GM12878 (cell line): ENCODE measurements at regions not wholly inside any gene's neighbourhood (a gene's known extent, or its start where the extent isn't known, plus 50 kb on each side); places are given as distances from the start of the nearest gene placed in this dataset.

Experiments used
- ATAC-seq: fragments of 200-7000 bp; cut with Tn5 transposase; 3 replicates; pipeline ENCODE4 v1.9.1; 2020; ENCODE audit warnings: mild to moderate bottlenecking, moderate library complexity
- BruUV-seq: library from RNA; stranded (reverse); fragments of 400-500 nt; replicated peaks from 2 replicates; lab custom pipeline; 2021; lab: Mats Ljungman, UMichigan
- CTCF ChIA-PET: fragments of 300-600 bp; sonication (Branson Sonifier 250); formaldehyde crosslinking; extraction: SDS; loops from one replicate; lab custom pipeline; 2021; ENCODE audit warnings: inconsistent platforms; lab: Yijun Ruan, JAX
- POLR2A ChIA-PET: fragments of 350-600 bp; formaldehyde crosslinking; extraction: SDS; loops from one replicate; lab custom pipeline; 2021; ENCODE audit warnings: inconsistent platforms; lab: Charles Lee
- RAD21 ChIA-PET: fragments of 300-600 bp; sonication (Branson Sonifier 250); formaldehyde crosslinking; loops from one replicate; lab custom pipeline; 2023; ENCODE audit warnings: antibody characterized with exemption; ENCODE audit not compliant: unreplicated experiment; lab: Charles Lee
- SMC1A ChIA-PET: fragments of 300-600 bp; sonication (Branson Sonifier 250); formaldehyde crosslinking; loops from one replicate; lab custom pipeline; 2023; ENCODE audit not compliant: unreplicated experiment, uncharacterized antibody; lab: Charles Lee
- DNase-seq: peaks from one replicate; pipeline ENCODE4 v3.0.0-alpha.2; 2011; ENCODE audit warnings: low read depth, low spot score
- FAIRE-seq: peaks from 3 replicates; lab custom pipeline; 2011; peaks lifted over from hg19 to GRCh38; lab: Jason Lieb, UNC
- H2AFZ ChIP-seq: 2 replicates; pipeline ENCODE4 v1.6.0; 2011; ENCODE audit warnings: low read depth, low read length, control low read depth; ENCODE audit not compliant: control insufficient read depth
- H3K27ac ChIP-seq: 2 replicates; pipeline ENCODE4 v1.5.1; 2011; ENCODE audit warnings: control low read depth; ENCODE audit not compliant: control insufficient read depth, insufficient read depth
- H3K27me3 ChIP-seq, 2 experiments: replicated peaks in 1 of 2; 2 replicates each; pipeline versions ENCODE4 v1.6.0 to v1.6.1; 2011; ENCODE audit warnings: low read length in 1 of 2; ENCODE audit not compliant: control insufficient read depth in 2 of 2, insufficient read depth in 2 of 2
- H3K36me3 ChIP-seq, 2 experiments: 2 replicates each; pipeline ENCODE4 v1.5.1; 2011; ENCODE audit warnings: low read length in 1 of 2; ENCODE audit not compliant: control insufficient read depth in 2 of 2, insufficient read depth in 2 of 2
- H3K4me1 ChIP-seq: 2 replicates; pipeline ENCODE4 v1.6.1; 2011; ENCODE audit warnings: mild to moderate bottlenecking, low read length, moderate library complexity, mixed read lengths; ENCODE audit not compliant: control insufficient read depth, insufficient read depth
- H3K4me2 ChIP-seq: 2 replicates; pipeline ENCODE4 v1.6.0; 2011; ENCODE audit warnings: control low read depth; ENCODE audit not compliant: control insufficient read depth, insufficient read depth
- H3K4me3 ChIP-seq: fragments of 200-600 bp; sonication (generic); 2 replicates; pipeline ENCODE4 v1.5.1; 2016
- H3K79me2 ChIP-seq: 2 replicates; pipeline ENCODE4 v1.6.0; 2011; ENCODE audit warnings: low read length; ENCODE audit not compliant: control insufficient read depth, insufficient read depth
- H3K9ac ChIP-seq: 2 replicates; pipeline ENCODE4 v1.8.0; 2011; ENCODE audit warnings: low read length, control low read depth, mixed read lengths; ENCODE audit not compliant: control insufficient read depth, insufficient read depth
- H3K9me3 ChIP-seq: replicated peaks from 3 replicates; pipeline ENCODE4 v1.5.1; 2011; ENCODE audit warnings: mild to moderate bottlenecking, low read length; ENCODE audit not compliant: control insufficient read depth, insufficient read depth
- H4K20me1 ChIP-seq: 2 replicates; pipeline ENCODE4 v1.6.0; 2011; ENCODE audit not compliant: control insufficient read depth, insufficient read depth
- E4F1 ChIP-seq: fragments of 450-650 bp; IDR thresholded peaks from 2 replicates; pipeline ENCODE4 v1.6.1; 2018; ENCODE audit warnings: borderline replicate concordance, mild to moderate bottlenecking; ENCODE audit not compliant: partially characterized antibody
- KAT2A ChIP-seq: conservative IDR thresholded peaks from 2 replicates; pipeline ENCODE4 v1.6.1; 2011; ENCODE audit warnings: low read depth, low read length; ENCODE audit not compliant: control insufficient read depth
- NR2C2 ChIP-seq: IDR thresholded peaks from 2 replicates; pipeline ENCODE4 v1.6.1; 2011; ENCODE audit warnings: borderline replicate concordance, low read depth; ENCODE audit not compliant: control insufficient read depth, insufficient read length
- PAX5 ChIP-seq: IDR thresholded peaks from 2 replicates; pipeline ENCODE4 v1.6.1; 2011; ENCODE audit warnings: low read depth, low read length, borderline replicate concordance
- PML ChIP-seq: IDR thresholded peaks from 2 replicates; pipeline ENCODE4 v1.6.1; 2012; ENCODE audit warnings: low read length, inconsistent platforms
- RFX5 ChIP-seq: IDR thresholded peaks from 2 replicates; pipeline ENCODE4 v1.6.1; 2011; ENCODE audit warnings: low read depth, low read length, improper control_type of control experiment
- SREBF1 ChIP-seq: IDR thresholded peaks from 2 replicates; pipeline ENCODE4 v1.6.1; 2012; ENCODE audit warnings: mild to moderate bottlenecking, low read length
- TAF1 ChIP-seq: IDR thresholded peaks from 2 replicates; pipeline ENCODE4 v1.6.1; 2011; ENCODE audit warnings: mild to moderate bottlenecking, low read depth, low read length, borderline replicate concordance
- TCF12 ChIP-seq: IDR thresholded peaks from 2 replicates; pipeline ENCODE4 v1.6.1; 2011; ENCODE audit warnings: low read depth, mild to moderate bottlenecking, low read length
- TCF3 ChIP-seq: IDR thresholded peaks from 2 replicates; pipeline ENCODE4 v1.6.1; 2012; ENCODE audit warnings: low read depth, mild to moderate bottlenecking, low read length, borderline replicate concordance; ENCODE audit not compliant: insufficient read depth
- ZBTB4 ChIP-seq: fragments of 450-650 bp; formaldehyde crosslinking; IDR thresholded peaks from 2 replicates; pipeline ENCODE4 v1.4.0; 2022; ENCODE audit warnings: mild to moderate bottlenecking, moderate library complexity
- ZNF217 ChIP-seq: fragments of 450-650 bp; IDR thresholded peaks from 2 replicates; pipeline ENCODE4 v1.6.1; 2017; ENCODE audit warnings: antibody characterized with exemption, mild to moderate bottlenecking
- ZNF384 ChIP-seq: IDR thresholded peaks from 2 replicates; pipeline ENCODE4 v1.6.1; 2012; ENCODE audit warnings: low read depth, mild to moderate bottlenecking, low read length, improper control_type of control experiment, borderline replicate concordance
- ZSCAN29 ChIP-seq: fragments of 450-650 bp; IDR thresholded peaks from 2 replicates; pipeline ENCODE4 v1.6.1; 2017; ENCODE audit warnings: mild to moderate bottlenecking, moderate library complexity
- WGBS: methylation state at CpG from one replicate; pipeline ENCODE4 v1.1.6; 2016; ENCODE audit warnings: low lambda C conversion rate; ENCODE audit not compliant: insufficient replicate concordance, insufficient coverage; ENCODE audit errors: missing lambda C conversion rate; 5-methylcytosine and 5-hydroxymethylcytosine counted together
- in situ Hi-C: fragments of 300-500 bp; cut with MboI; formaldehyde crosslinking; loops from 9 replicates; pipeline ENCODE4 v1.14.3; 2018; ENCODE audit warnings: mixed read lengths
- intact Hi-C: fragments of 100-400 bp; cut with micrococcal nuclease; formaldehyde crosslinking; loops from one replicate; pipeline ENCODE4 v1.14.2; 2022; ENCODE audit not compliant: unreplicated experiment

GRCh38 chr13:76225815-76226489, 589.8 kb downstream of the LMO7 start:
- DNase-seq (no peak), FAIRE-seq (no peak), ATAC-seq (no peak)
- H3K27ac ChIP-seq: no peak overlapping the region
- SMC1A ChIA-PET: interaction anchor here (1.1 kb wide), 2 partner anchors 10 to 33 kb away, joined by 3 read pairs; no protein-coding TSS in a partner anchor
- H3K4me2 ChIP-seq: no peak overlapping the region
- WGBS: 15% methylated on average over 8 of the region's 8 CpGs
- TF ChIP-seq NR2C2: no peak
- no peak for TF ChIP-seq TAF1
- no peak for TF ChIP-seq ZBTB4 (CRISPR knock-in tag)
- no peak for TF ChIP-seq E4F1
- no peak for TF ChIP-seq TCF3
- TF ChIP-seq ZNF384: no peak
- TF ChIP-seq PML: no peak
- no peak for TF ChIP-seq PAX5
- TF ChIP-seq KAT2A: no peak
- no peak for TF ChIP-seq ZNF217
- TF ChIP-seq SREBF1: no peak
- no peak for TF ChIP-seq RFX5
- no peak for TF ChIP-seq ZSCAN29
- no peak for TF ChIP-seq TCF12
- H3K27me3 ChIP-seq: no peaks in the 10 kb centered on the region
- in situ Hi-C loops: no loop called here
- H3K9ac ChIP-seq: no peak overlapping the region
- H4K20me1 ChIP-seq: no peaks in the 10 kb centered on the region
- H3K9me3 ChIP-seq: no peaks in the 10 kb centered on the region
- no peaks in the 10 kb centered on the region for H3K36me3 ChIP-seq
- H3K4me1 ChIP-seq: no peaks in the 10 kb centered on the region
- RAD21 ChIA-PET: interaction anchor here (0.9 kb wide), 1 partner anchor 13 kb away, joined by 4 read pairs; no protein-coding TSS in a partner anchor
- POLR2A ChIA-PET: interaction anchor here (0.6 kb wide), 1 partner anchor 263 kb away, joined by 4 read pairs; no protein-coding TSS in a partner anchor
- H2AFZ ChIP-seq: no peak overlapping the region
- intact Hi-C loops: no loop called here
- CTCF ChIA-PET: interaction anchor here (1.0 kb wide), 1 partner anchor 13 kb away, joined by 3 read pairs; no protein-coding TSS in a partner anchor
- BruUV-seq: no TSS peak
- no peak overlapping the region for H3K4me3 ChIP-seq
- no peaks in the 10 kb centered on the region for H3K79me2 ChIP-seq
